DMS153 treated with DMSO at 0.1 percent for 48 hours (cell line): ENCODE measurements at regions not wholly inside any gene's neighbourhood (a gene's known extent, or its start where the extent isn't known, plus 50 kb on each side); places are given as distances from the start of the nearest gene placed in this dataset.
"Not testable (repeated sequence)": the region's sequence is repeated elsewhere in the genome, so short reads cannot be mapped to it uniquely, and the experiment has no call there.

Experiments
- DNase-seq: peaks from one replicate; lab custom pipeline; 2025; ENCODE audit not compliant: unreplicated experiment; lab: John Stamatoyannopoulos, UW

DNA sequence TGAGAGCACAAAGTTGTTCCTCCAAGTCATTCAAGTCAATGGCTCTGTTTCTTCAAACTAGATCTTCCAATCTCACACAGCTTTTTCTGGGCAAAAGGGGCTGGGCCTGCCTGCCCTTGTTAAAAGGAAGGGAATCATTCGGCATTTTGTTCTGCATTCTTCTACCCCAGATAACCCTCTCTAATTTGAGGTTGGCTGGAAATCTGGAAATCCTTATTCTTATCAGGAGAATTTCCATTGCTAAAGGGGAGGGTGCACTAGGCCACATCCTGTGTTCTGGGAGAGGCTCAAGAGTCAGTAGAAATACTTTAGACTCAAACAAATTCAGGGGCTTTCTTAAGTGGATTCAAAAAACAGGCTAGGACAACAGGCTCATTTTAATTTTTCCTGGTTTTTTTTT, 384.7 kb upstream of the ZNF462 start:
- no peak for DNase-seq

DNA sequence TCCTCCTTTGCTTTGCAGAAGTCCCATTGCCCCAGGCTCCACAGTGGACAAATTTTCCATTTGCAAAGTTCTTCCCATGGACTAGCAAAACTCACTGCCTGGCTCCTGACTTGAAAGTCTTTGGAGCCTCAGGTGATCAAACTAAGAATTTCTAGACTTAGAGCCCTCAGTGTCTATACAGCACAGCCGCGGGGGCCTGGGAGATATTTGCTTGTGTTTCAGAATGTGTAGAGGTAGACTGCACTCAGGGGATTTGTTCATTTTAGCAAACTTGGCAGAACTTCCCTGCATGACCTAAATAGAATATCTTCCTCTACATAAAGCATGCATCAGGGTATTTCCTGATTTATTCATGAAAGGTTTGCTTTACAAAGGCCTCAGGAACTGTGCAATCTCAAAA, 384.2 kb upstream of the ZNF462 start:
- DNase-seq: no peak

DNA sequence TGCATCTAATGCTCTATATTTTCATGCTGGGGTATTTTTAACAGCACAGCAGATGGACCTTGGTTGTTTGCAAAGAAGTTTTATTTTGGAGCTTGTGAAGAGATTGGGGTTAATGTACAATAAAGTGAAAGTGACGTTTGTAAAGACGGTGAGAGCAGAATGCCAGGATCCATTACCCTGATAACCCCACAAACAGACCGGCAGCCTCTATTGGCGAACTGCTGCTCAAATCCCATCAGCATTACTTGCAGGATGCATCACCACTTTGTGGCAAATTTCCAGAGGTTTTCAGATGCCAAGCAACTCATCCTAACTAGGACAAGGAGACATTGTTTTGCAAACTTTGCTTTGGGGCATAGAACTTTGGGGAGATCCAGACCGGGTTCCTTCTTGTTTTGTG, 383.3 kb upstream of the ZNF462 start:
- DNase-seq: no peak

DNA sequence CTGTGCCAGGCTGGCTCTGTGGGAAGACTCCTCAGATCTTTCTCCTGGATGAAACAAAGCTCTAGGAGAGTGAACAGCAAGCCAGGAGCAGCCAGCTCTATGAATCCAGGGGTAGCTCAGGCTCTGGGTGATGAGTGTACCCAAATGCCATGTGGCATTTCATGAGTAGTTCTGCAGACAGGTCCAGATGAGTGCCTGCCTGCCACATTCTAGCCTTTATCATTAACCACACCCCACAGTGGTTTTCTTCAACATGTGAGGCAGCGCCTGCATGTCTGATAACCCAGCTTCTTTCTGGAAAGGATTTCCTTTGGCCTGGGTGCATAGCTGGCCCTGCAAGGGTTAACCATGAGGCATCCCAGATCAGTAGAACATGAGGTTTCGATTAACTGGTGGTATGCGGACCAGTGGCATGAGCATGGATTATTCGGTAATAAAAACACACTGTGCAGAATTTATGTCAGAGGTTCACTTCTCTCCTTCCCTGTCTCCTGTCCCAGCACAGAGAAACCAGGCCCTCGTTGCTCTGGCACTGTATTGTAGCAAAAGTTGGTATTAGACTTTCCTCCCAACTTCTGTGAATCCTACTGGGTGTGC, 381.9 kb upstream of the ZNF462 start:
- no peak for DNase-seq

DNA sequence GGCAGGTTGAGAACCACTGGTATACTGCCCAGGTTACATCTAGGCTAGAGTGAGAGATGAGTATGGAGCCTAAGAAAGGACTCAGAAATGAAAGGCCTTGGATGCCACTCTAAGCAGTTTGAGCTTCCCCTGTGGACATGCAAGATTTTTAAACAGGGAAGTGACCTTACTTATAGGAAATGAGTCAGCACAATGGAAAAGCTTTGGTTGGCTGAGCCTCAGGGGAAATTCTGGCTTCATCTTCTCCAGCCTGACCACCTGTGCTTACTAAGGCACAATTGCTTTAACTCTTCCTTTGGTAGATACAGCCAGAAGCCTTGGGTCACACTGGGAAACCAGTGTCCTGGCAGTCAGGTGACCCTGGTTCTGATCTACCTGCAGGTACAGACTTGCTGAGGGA, 380.2 kb upstream of the ZNF462 start:
- peak; percentile 14 for DNase-seq

DNA sequence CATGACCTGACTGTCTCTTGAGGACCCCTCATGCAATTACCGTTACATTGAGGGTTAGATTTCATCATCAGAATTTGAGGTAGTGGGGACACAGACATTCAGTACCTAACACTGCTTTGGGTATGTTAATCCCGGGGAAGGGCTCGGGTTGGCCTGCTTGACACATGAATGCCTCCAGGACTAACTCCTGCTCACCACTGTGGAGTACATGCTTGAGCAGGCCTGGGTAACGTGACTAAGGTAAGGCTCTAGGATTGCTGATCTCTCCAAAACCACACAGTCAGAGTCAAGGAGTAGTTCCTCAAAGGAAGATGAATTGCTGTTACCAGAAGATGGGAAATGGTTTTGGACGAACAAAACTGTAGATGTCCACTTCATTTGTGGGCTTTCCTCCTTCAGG, 376.3 kb upstream of the ZNF462 start:
- no peak for DNase-seq

DNA sequence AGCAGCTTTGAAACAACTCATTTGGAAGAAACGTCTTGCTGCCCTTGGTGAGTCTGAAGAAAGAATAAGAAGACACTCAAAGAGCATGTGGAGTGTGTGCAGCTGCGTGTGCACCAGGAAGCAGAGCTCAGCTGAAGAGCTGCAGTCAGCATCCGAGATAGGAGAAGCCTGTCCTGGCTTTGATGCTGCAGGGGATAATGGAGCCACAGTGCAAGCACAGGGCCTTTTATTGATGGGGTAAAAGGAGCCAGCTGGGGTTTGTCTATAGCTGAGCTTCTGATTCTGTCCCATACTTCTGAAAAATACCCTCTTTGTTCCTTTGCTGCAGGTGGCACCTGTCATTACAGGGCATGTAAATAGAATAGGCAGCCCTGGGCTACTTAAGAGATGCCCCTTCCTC, 375.7 kb upstream of the ZNF462 start:
- no peak for DNase-seq

DNA sequence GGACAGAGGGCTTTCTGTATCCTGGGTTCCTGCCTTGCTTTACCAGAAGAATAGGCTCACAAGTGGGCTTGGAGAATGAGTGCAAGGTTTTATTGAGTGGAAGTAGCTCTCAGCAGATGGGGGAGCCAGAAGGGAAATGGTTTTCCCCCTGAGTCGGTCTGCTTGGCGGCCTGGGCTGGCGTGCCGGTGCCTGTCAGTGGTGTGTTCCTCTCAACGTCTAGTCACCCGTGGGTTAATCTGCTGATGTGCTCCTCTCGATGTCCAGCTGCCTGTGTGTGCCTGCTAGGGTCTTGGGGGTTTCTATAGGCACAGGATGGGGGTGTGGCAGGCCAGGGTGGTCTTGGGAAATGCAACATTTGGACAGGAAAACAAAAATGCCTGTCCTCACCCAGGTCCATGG, 370.8 kb upstream of the ZNF462 start:
- DNase-seq: not testable (repeated sequence)

DNA sequence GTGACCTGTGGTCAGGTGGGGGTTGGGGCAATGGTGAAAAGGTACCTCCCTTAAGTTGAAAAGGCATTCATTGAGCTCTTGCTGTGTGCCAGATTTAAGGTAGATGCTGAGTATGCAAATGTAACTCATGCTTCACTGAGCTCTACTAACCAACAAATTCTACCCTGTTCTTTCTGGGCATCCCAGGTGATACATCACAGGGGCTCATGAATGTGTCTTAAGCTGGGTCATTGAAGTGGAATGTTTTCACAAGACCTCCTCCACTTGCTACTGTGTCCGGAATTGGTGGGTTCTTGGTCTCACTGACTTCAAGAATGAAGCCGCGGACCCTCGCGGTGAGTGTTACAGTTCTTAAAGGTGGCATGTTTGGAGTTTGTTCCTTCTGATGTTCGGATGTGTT, 362.8 kb upstream of the ZNF462 start:
- no peak for DNase-seq

DNA sequence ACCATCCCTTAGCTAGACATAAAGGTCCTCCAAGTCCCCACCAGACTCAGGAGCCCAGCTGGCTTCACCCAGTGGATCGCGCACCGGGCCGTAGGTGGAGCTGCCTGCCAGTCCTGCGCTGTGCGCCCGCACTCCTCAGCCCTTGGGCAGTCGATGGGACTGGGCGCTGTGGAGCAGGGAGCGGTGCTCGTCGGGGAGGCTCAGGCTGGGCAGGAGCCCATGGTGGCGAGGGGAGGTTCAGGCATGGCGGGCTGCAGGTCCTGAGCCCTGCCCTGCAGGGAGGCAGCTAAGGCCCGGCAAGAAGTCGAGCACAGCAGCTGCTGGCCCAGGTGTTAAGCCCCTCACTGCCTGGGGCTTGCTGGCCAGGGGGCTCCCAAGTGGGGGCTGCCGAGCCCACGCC, 361.8 kb upstream of the ZNF462 start:
- not testable (repeated sequence) for DNase-seq

DNA sequence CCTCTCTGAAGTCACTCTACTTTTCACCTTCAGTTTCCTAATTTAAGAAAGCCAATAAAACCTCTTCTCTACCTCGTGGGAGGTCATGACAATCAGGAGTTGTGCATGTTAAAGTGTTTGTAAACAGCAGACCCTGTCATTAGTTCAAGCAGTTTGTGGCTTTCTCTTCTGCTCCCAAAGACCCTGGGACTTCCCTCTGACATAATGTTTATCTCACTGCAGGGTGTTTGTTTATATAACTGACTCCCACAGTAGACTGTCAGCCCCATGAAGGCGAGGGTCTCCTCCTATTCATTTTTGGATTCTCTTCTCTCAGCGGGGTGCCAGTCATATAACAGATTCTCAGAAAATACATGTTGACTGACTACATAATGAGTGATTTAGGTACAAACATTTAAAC, 360.0 kb upstream of the ZNF462 start:
- no peak for DNase-seq

DNA sequence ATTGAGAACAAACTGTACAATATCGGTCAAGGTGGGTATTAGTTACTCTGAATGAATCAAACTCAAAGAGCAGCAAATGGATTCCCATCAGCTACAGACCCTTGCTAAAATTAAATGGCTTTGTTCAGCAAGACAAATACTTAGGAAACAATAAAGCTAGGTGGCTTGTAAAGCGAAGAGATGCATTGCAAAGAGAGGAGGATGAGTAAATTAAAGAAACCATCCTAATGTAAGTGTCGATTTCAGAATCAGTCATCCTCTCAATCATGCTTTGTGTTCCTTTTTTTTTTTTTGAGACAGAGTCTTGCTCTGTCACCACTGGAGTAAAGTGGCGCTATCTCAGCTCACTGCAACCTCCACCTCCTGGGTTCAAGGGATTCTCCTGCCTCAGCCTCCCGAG, 359.2 kb upstream of the ZNF462 start:
- DNase-seq: no peak

DNA sequence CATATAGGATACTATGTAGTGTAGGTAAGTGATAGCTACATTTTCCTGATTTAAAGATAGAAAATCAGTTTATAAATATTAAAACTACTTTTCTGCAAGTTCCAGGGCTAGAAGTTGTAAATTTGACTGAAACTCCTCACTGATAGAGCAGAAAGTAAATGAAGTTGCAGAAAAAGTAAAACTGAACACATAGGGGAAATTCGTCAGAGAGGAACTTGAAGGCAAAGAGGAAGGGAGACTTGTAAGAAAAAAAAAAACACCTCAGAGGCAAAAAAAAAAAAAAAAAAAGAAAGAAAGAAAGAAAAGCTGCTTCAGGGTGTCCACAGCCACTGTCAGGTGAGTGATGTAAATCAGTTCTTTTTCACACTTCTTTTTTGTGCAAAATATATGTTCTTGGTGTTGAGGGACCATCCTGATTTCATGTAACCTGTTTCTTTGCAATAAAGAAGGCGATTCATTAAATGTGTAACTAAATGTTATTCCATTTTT, 336.2 kb upstream of the ZNF462 start:
- DNase-seq: no peak

DNA sequence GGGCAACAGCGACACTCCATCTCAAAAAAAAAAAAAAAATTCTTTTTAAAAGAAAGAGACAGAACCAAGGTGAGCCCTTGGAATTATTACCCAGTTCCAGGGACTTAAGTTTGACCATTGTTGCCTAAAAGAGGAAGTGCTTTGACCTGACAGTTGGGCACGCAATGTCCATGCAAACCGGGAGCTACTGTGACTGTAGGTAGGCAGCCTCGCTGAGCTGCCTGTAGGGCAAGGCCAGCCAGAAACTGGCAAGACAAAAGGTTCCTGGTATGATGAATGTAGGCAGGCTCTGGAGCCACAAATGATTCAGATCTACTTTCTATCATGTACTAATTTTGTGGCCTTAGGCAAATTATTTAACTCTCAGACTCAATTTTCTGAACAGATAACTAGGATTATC, 334.8 kb upstream of the ZNF462 start:
- no peak for DNase-seq

DNA sequence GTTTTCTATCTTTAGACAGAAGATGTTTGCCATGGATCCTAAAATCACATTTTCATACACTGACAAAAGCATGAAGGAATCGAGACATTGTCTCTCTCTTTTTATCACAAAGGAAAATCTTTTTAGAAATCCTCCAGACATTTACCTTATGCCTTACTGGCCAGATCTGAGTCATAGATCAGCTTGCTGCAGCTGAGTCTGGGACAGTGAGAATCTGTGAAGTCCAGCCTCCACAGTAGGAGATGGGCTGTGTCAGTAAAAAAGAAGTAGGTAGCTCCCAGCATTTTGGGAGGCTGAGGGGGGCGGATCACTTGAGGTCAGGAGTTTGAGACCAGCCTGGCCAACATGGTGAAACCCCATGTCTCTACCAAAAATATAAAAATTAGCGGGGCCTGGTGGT, 333.4 kb upstream of the ZNF462 start:
- no peak for DNase-seq

DNA sequence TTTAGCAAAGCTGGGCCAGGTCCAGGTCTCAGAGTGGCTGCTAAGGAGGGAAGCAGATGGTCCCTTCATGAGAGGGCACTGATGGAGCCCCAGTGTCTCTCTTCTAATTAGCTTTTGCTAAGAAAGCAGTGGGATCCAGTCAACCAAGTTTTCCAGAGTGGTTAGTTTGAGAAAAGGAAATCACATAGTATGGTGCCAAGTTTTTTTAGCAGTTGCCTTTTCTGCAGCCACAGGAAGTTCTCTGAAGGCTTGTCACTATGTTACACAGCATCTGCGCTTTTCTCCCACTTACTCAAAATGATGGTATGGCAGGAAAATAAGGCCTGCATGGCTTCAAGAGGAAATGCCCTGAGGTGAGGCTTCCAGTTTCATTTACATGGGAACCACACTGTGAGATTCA, 331.5 kb upstream of the ZNF462 start:
- DNase-seq: no peak

DNA sequence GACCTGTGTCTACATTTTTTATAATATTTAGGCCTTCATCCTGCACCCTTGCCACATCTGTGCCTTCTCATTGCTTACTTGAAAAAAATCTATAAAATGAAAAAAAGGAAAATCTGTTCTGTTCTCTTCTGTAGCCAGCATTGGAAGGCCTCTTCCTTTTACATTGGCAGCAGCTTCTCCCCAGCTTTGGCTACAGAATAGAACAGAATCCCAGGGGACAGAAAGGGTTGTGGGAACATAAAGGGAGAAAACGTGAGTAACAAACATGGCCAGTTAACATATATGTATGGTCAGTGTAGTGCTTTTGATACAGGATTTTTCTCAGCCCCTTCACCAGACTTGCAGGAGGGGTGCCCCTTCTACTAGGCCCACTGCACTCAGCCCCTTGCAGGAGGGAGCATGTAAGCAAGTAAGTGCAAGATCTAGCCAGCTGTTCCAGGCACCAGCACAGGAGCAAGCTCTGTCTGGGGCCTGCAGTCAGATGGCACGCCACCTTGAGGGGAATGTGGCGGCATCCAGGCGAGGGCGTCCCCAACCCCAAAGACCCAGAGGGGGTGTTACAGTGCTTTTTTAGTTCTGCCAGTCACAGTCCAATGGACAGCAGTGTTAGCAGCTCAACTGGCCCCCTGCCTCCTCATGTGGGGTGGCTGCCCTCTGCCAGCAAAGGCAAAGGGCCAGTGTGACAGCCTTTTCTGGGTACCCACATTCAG, 330.5 kb upstream of the ZNF462 start:
- no peak for DNase-seq

DNA sequence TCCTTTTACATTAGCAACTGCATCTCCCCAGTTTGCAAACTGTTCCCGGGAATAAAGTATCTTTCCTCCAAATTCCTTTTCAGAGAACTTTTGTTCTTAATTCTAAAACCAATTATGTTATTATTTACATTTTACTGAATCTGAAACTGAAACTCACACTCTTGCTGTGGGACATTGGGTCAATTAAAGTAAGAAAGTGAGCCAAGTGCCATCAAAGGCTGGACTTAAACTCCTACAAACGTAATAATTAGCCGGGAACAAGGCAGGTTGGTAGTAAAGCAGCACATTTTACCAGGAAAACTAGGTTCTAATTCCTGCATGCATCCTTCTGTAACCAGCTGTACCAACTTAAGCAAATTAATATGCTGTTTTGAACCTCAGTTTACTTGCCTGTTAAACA, 328.2 kb upstream of the ZNF462 start:
- DNase-seq: no peak

DNA sequence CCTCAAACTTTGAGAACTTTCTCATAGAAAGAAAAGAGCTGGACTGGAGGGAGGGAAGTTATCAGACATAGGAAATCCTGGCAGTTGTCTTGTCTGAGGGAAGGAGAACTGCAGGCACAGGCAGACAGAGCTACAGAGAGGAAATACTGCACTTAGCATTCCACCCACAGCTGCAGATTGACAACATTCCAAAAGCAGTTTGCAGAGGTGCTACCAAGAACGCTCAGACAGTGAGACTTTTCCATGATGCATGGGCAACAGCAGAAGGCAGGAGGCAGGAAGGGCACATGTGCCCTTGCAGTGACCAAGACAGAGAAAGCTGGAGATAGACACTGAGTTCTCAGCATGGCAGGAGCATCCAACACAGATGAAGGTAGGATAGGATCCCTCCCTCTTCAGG, 327.5 kb upstream of the ZNF462 start:
- DNase-seq: no peak

DNA sequence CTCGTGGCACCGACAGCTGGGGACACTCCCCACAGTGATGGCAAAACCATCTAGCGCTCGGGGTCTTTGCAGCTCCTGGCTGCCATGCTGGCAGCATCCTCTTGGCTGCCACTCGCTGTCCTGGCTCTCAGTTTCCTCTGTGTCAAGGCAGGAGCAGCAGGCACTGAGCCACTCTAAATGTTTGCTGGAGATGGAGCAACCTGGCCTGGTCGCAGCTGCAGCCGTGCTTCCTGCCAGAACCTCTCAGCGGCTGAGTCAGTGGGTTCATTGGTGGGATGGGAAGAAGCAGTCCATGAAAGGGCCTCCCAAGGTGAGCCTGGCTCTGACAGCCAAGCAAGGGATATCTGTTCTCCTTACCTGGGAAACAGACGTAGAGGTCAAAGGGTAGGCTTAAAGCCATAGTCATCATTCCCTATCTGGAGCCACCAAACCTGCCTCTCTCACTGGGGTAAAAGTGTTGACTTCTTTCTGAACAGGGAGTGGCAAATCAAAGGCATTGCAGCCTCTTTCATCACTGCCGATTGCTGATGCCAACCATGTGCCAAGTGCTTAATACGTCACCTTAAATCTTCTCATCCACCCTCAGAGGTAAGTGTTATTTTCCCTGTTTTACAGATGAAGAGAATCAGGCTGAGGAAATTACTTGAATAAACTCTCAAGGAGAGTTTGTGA, 304.8 kb upstream of the ZNF462 start:
- no peak for DNase-seq

DNA sequence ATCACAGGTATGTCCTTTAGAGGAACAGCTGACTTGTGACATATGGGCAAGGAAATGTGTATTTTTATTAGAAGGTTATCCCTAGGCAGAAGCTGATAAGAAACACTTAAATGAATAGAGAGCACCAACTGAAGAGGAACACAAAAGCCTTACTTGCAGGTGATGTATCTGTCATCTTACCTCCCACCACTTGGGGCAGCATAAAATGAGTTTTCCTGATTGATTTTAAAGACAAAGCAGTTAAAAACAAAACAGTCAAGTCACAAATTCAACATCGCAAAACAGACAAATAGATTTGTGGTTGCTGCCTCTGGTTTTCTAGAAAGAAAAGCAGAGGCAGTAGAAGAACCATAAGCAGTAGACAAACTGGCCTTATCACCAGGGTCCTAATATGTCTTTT, 302.4 kb upstream of the ZNF462 start:
- no peak for DNase-seq

DNA sequence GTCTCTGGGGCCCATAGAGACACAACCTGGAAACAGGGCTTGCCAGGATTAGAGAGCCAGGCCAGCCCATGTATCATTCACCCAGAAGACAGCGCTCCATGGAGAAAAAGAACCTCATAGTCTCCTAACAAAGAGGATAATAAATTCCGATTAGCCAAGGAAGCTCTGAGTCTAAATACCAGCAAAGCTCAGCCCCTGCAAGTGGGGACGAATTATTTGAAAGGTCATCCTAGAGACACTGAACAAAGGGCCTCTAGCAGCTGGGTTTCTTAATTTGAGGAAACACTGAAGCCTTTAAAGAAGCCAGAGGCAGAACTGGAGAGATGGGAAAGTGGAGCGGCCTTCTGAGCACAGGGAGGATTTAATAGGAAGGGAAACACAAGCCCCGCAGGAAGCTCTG, 287.1 kb upstream of the ZNF462 start:
- no peak for DNase-seq
